ENCODE measurements at regions not wholly inside any gene's neighbourhood (a gene's known extent, or its start where the extent isn't known, plus 50 kb on each side); places are given as distances from the start of the nearest gene placed in this dataset.

DNA sequence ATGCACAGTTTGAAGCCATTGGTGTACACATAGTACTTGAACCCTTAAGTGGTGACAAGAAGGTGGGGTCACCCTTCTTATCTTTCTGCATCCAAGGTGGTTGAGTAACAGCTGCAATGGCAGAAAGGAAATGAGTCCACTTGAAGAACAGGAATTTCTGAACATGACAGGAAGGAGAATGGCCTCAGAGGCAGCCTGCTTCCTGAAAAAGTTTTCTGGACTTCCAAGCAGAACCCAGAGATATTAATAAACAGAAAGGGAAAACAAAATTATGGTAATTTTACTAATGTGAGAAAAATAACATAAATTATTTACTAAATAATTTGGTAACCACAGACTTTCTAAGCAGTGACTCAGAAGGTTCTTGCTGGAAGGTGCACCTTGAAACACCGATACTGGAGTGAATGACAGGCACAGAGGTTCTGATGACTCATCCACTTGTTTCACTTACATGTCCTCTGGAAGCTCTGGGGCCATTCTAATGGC, 119.9 kb upstream of the HS3ST1 start:
- H3K27ac ChIP-seq, result no peak overlapping the region

DNA sequence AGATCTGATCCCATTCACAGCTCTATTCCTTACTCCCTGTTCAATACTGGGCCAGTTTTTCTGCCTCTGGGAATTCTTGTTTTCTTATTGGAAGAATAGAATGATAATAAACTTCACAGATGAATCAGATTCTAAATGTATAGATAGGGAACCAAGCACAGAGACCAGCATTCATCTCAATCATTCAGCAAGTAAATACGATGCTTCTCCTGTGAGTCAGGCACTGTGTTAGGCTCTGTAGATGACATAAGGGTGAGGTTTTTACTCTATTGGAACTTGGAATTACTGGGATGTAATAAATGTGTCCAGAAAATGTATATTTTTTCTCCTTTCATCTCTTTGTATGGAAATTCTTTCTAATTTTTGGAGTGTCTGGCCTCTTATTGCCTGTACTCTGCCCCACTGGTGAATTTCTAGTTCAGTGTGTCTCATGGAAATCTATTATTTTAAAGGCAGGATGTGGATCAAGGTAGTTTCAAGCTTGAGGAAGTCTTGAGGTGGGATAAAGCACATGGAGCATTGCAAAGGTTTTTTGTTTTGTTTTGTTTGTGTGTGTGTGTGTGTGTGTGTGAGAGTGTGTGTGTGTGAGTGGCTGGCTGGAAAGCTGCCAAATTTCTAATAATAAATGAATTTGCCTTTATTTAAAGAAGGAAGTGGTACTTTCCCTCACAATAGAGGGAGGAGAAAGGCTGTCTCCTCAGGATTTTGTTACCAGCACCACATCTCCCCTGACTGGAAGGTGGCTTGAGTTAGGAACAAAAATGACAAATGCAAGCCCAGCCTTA, 117.9 kb upstream of the HS3ST1 start:
- H3K27ac ChIP-seq, result no peak overlapping the region
- TF ChIP-seq ZFX (IDR thresholded peaks at IDR 0.05; ENCODE audit: borderline replicate concordance), result no peak
- TF ChIP-seq, protein P1, sequence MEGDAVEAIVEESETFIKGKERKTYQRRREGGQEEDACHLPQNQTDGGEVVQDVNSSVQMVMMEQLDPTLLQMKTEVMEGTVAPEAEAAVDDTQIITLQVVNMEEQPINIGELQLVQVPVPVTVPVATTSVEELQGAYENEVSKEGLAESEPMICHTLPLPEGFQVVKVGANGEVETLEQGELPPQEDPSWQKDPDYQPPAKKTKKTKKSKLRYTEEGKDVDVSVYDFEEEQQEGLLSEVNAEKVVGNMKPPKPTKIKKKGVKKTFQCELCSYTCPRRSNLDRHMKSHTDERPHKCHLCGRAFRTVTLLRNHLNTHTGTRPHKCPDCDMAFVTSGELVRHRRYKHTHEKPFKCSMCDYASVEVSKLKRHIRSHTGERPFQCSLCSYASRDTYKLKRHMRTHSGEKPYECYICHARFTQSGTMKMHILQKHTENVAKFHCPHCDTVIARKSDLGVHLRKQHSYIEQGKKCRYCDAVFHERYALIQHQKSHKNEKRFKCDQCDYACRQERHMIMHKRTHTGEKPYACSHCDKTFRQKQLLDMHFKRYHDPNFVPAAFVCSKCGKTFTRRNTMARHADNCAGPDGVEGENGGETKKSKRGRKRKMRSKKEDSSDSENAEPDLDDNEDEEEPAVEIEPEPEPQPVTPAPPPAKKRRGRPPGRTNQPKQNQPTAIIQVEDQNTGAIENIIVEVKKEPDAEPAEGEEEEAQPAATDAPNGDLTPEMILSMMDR (IDR thresholded peaks at IDR 0.05), result no peak

More for the DNA sequence above, 119.9 kb upstream of the HS3ST1 start:
- no peak for TF ChIP-seq ZFX (IDR thresholded peaks at IDR 0.05; ENCODE audit: borderline replicate concordance)
- TF ChIP-seq, protein P1 (IDR thresholded peaks at IDR 0.05), result no peak

DNA sequence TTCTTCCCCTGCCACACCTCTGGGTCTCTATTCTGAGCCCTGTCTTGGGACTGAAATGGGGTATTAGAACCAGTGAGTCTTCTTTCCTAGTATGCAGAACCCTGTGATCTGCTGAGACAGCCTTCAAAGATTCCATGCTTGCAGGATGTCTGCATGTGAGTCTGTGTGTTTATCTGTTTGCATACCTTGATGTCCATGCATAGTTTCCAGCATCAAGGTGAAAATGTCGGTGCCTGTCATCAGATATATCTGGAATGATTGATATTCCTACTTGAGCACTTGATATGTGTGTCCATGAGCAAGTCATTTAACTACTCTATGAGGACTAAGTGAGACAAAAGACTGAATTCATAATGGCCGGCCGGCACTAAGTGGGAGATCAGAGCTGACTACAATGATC, 117.0 kb upstream of the HS3ST1 start:
- no peak overlapping the region for H3K27ac ChIP-seq
- no peak for TF ChIP-seq ZFX (IDR thresholded peaks at IDR 0.05; ENCODE audit: borderline replicate concordance)
- TF ChIP-seq, protein P1 (IDR thresholded peaks at IDR 0.05), result no peak

DNA sequence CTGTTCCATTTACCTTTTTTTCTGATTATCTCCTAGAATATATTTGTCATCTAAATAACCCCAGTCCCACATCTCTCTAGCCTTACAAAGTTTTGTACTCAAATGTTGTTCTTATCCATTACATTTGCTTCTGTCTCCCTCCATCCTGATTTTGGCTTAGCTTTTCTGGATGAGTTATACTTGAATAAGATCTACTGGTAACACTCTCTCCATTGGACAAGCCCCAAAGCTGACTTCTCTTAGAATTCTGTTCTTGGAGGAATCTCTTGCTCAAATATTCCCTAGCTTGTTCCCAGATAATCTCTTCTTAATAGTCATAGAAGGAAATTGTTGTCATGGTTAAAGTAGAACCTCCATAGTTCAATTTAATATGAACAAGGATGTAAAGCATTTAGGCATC, 115.5 kb upstream of the HS3ST1 start:
- TF ChIP-seq, protein P1 (IDR thresholded peaks at IDR 0.05), result no peak
- TF ChIP-seq ZFX (IDR thresholded peaks at IDR 0.05; ENCODE audit: borderline replicate concordance), result no peak
- H3K27ac ChIP-seq, result no peak overlapping the region

DNA sequence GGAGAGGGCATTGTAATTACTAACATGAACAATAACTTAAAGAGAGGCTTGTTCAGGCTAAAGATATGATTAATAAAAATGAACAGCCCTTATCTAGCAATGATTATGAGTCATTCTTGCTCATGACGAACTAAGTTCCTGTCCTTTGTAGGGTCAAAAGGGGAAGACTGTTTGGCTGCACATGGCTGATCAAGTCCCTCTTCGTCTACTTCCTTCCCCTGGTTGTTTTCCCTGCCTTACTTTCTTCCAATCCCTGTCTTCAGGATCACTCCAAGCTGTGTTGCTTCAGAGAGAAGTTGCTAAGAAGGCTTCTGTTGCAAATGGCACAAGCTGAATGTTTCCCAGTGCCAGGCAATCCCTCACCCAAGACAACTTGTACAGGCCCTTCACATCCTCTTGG, 115.0 kb upstream of the HS3ST1 start:
- H3K27ac ChIP-seq, result no peak overlapping the region
- no peak for TF ChIP-seq ZFX (IDR thresholded peaks at IDR 0.05; ENCODE audit: borderline replicate concordance)
- TF ChIP-seq, protein P1 (IDR thresholded peaks at IDR 0.05), result no peak

DNA sequence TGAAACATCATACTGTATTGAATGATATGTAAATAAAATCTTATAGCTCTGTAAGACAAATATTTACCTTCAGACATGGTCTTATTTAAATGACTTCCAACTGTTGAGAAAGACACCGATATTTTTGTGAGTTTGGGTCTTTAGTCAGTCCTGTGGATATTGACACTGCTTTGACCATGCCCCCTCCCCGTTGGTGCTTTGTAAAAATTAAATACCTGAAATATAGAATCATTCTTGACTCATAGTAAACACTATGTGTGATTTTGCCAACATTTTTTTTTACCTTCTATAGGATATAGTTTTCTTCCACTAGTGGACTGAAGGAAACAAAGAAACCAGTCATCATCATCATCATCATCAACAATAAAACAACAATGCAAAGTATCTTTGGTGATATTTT, 114.3 kb upstream of the HS3ST1 start:
- TF ChIP-seq, protein P1 (IDR thresholded peaks at IDR 0.05), result no peak
- no peak for TF ChIP-seq ZFX (IDR thresholded peaks at IDR 0.05; ENCODE audit: borderline replicate concordance)
- no peak overlapping the region for H3K27ac ChIP-seq

DNA sequence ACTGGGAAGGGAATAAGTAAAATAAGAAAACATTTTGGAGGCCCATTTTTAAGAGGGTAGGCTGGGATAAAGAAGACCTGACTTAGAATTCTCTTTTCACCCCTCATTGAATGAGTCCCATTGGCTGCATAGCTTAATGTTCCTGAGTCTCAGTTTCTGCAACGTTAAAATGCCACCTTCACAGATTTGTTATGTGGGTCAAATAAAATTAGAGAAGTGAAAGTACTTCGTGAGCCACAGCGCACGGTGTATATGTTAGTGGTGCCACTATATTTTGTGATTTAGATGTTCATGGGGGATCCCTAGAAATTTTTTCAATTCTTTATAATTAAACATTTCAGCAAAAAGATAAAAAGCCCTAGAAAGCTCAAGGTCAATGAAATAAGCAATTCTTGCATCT, 109.2 kb upstream of the HS3ST1 start:
- no peak for TF ChIP-seq ZFX (IDR thresholded peaks at IDR 0.05; ENCODE audit: borderline replicate concordance)
- TF ChIP-seq, protein P1 (IDR thresholded peaks at IDR 0.05), result no peak

More for the DNA sequence above, 109.2 kb upstream of the HS3ST1 start:
- H3K27ac ChIP-seq, result no peak overlapping the region
